ENCODE measurements at regions not wholly inside any gene's neighbourhood (a gene's known extent, or its start where the extent isn't known, plus 50 kb on each side); places are given as distances from the start of the nearest gene placed in this dataset.

DNA sequence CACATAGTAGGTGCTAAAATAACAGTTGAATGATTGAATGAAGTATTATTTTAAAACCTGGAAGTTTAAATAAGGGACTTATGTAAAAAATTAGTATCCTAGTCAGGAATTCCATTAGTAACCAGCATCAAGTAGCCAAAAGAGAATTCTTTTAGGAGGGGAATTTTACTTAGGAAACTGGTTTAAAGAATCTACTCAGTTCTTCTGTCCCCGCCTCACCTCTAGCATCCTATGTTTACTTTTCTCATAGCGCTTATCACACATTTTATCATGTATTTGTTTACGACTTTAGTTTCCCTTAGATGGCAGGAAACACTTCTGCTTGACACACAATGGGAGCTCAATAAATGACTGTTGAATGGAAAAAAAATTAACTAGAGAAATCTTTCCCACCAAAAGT is 229.0 kb downstream of the KLF5 start:
- DNase-seq (ENCODE audit: low read depth): no peak

DNA sequence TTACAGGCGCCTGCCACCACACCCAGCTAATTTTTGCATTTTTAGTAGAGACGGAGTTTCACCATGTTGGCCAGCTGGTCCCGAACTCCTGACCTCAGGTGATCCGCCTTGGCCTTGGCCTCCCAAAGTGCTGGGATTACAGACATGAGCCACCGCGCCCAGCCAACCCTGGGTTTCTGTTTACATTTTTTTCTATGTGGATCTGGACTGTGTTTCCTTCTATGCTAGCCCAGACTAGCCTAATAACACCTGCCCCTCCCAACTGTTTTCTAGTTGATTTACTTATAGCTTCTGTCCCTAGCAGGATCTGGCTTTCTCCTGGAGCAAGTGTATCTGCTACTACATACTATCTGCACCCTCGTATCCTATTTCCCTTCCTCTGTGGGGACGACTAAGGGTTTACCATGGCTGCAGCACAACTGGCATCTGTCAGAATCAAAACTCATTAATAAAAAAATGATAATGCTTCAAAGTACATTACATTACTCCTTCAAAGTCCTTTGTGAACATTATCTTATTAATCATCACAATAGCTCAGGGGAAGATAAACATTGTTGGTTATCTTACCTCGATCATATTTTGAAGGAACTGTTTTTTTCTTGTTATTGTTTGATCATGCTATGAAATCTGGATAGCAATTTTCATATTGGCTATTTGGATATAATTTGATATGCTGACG is 228.3 kb downstream of the KLF5 start:
- DNase-seq (ENCODE audit: low read depth): no peak

DNA sequence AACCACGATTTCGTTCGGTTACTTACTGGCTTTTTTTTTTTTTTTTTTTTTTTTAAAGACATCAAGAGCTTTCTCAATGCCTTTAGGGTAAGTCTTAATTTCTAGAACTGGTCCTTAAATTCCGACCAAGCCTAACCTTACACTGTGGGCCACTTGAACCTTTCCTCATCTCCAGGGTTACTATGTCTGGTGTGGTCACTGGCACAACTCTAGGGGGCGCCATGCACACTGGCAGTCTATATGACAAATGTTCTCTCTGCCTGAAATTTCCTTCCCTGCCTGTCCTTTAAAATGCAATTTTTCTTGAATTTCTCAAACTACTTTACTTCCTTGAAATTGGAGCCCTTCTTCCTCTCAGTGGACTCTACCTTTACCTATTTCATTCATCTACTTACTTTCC is 227.4 kb downstream of the KLF5 start:
- no peak for DNase-seq (ENCODE audit: low read depth)

DNA sequence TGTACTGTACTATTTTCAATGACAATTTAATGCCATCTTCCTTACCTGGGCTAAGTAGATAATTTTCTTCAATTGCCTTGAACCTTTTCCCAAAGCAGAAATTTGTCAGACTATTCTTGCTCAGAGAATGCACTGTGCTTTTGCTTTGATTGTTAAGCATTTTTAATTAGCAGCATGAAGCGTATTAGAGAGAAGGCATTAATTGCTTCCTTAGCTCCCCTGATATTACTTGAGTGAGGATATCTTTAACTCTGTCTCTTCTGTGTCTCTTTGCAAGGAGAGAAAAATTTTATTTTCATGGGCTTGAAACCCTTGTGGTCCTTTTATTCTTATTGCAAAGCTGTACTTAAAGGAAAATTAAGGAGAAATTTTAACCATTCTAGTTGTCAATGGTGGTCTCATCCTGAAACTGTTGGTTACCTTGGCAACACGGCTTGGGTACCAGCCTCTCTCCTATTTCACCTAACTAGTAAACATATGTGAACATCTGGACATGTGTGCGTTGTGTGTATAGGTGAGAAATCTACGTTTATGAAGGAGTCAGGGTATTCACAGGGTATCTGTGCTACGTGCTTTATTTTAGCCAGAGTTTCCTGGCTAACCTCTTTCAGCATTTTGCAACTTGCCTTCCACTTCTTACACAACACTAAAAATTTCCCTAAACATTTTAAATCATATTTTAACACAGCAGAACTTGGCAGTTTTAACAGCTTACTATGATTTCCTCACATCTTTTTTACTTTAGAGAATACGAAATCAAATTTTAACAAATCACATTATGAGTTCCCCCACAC is 225.5 kb downstream of the KLF5 start:
- DNase-seq (ENCODE audit: low read depth): no peak

DNA sequence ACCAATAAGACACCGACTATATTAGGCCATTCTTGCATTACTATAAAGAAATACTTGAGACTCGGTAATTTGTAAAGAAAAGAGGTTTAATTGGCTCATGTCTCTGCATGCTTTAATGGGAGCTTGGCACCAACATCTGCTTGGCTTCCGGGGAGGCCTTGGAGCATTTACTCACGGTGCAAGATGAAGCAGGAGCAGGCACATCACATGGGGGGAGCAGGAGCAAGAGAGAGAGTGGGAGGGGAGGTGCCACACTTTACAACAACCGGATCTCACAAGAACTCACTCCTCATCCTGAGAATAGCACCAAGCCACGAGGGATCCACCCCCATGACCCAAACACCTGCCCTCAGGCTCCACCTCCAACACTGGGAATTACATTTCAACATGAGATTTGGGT is 224.8 kb downstream of the KLF5 start:
- DNase-seq (ENCODE audit: low read depth): no peak

DNA sequence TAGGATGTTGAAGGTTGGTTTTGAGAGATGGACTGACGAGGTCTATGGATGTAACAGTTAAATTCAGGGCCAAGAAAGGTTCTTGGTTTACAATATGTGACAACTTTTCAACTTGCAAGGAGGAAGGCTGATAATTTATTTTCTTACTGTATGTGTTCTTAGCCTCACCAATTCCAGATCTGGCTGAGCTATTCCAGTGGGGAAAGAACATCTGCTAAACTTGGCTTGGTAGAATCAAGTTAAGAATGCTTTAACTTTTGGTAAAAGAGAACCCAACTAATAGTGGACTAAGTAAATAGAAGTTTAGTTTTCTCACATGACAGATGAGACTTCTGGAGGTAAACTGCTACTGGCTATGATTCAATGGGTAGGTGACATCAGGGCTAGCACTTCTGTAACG is 222.9 kb downstream of the KLF5 start:
- no peak for DNase-seq (ENCODE audit: low read depth)

DNA sequence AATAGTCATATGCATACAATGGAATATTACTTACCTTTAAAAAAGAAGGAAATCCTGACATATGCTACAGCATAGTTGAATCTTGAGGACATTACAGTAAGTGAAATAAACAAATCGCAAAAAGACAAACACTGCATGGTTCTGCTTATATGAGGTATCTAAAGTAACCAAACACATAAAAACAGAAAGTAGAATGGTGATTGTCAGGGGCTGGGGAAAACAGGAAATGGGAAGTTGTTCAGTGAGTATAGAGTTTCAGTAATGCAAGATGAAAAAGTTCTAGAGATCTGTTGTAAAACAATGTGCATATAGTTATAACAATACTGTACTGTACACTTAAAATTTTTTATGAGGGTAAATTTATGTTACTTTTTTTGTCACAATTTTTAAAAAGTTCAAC is 219.4 kb downstream of the KLF5 start:
- no peak for DNase-seq (ENCODE audit: low read depth)

DNA sequence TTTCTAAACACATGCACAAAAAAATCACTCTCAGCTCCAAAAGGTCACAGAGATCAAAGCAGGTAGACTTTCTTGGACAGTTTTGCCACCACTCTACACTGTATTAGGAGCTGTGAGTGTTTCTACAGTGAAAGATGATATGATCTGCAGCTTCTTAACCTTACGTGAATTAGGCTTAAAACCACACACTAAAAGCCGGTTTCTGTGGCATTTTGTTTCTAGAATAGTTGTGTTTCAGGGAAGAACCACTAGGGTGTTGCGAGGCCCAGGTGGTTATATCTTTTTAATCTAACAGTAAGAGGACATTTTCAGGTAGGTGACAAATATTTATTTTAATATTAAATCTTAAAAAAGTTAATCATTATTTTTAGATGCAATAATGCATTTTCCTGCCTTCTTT is 216.4 kb downstream of the KLF5 start:
- DNase-seq (ENCODE audit: low read depth): no peak

DNA sequence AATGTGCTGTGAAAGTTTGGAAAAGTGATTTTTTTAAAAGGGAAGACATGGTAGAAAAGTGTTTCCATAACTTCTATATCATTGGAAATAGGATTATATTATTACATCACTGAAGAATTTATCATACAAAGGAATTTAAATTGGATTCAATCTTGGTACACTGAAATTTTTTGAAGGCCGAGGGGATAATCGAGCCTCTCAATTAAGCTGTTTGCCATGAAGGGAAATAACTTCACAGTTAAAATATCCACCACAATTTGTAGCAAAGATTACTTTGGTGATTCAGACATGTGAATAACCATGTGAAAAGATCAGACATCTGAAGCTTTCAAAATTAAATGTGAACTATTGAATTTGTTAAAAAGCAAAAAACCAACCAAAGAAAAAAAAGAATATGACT is 215.3 kb downstream of the KLF5 start:
- no peak for DNase-seq (ENCODE audit: low read depth)

DNA sequence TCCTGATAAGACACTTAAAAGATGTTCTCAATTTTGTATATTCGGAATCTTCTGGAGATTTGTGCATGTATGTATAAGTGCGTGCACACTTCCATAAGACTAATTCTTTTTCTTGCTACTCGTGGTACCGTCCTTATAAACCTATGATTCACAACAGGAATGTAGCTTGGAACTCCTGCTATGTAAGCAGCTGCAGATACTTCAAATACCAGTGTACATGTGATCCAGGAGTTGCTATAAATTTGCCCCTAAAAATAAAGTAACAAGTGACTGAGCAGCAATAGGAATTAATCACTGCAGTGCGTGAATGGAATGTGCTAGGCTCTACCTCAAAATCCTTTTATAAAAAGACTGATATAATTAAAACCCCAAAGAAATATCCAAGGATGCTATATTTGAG is 214.9 kb downstream of the KLF5 start:
- DNase-seq (ENCODE audit: low read depth): peak; percentile 31

DNA sequence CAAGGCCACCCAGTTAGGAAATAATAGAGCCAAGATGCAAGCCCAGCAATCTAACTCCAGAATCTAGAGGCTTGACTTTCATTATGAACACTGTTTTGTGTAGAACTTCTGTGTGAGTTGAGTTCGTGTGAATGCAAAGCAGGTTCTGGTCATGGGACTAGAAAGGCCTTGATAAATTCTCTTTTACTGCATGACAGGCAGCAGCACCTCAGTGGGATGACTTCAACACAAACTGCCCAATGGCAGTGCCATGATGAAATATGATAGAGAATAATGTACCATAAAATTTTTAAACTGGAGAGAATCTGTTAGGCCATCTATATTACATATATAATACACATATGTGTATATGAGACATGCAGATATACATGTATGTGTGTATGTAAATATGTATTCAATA is 214.5 kb downstream of the KLF5 start:
- no peak for DNase-seq (ENCODE audit: low read depth)

DNA sequence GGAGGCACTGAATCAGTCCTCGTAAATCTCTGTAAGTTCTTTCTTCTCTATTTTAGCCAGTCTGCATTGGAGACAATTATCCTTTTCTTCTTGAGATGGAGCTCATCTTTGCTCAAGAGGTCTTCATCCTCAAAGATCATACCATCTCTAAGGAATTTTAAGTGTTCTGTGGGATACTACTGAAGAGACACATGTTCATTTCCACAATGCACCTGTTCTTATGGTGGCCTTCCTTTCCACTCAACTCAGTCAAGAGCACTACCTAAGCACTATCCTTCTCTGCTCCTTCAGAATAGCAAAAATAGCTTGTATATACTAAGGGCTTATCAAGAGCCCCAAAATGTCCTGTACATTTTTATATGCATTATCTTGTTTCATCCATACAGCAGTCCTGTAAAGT is 214.0 kb downstream of the KLF5 start:
- no peak for DNase-seq (ENCODE audit: low read depth)

DNA sequence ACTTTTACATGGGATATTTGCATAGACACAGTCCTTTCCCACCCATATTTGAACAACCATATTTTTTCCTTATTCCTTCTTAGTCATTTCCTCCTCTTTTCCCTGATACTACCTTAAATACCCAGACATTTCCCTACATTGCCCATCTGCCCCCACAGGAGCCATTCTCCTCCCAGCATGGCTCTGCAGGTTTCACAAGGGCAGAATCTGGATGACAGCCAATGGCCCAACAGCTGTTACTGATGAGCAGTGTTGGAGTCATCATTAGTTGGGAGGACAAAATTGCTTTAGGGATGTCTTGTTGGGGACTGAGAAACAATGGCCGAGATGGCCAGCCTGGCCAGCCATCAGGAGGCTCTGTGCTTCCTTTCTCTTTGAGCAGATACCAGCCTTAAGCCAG is 209.5 kb downstream of the KLF5 start:
- peak; percentile 48 for DNase-seq (ENCODE audit: low read depth)

DNA sequence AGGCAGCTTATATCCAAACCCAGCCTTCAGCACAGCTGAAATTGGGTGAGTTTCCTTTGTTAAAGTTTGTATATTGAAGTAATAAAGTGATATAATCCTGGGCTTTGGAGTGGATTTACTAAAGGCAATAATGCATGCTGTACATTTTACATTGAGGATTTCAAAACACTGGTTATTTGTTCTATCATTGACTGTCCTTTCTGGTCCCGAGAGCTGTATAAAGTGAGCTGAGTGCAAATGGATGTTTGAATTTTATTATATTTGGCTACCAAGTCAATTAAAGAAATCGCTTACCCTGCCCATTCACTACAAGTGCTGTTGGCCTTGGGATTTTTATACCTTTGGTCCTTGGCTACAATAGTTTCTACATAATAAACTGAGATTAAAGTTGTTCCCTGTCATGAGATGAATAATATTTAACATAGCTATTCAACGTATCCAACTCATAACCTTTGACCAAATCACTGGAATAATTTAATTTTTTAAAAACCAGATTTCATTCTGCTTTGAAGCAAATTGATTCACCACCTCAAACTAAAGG is 207.9 kb downstream of the KLF5 start:
- no peak for DNase-seq (ENCODE audit: low read depth)

DNA sequence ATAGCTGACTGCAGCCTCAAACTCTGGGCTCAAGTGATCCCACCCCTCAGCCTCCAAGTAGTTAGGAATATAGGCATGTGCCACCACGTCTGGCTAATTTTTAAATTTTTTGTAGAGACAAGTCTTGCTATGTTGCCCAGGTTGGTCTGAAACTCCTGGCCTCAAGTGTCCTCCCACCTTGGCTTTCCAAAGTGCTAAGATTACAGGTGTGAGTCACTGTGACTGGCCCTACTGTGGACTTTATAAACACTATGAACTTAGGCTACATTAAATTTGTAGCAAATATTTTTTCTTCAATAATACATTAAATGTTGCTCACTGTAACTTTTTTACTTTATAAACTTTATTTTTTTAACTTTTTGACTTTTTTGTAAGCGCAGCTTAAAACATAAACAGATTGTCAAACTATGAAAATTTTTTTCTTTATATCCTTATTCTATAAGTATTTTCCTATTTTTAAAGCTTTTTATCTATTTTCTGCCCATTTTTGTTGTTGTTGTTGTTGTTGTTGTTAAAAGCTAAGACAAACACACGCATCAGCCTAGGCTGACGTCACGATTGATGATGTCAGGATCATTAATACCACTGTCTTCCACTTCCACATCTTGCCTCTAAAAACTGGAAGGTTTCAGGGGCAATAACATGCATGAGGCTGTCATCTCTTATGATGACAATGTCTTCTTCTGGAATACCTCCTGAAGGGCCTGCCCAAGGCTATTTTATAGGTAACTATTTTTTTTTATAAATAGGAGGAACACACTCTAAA is 204.2 kb downstream of the KLF5 start:
- no peak for DNase-seq (ENCODE audit: low read depth)

DNA sequence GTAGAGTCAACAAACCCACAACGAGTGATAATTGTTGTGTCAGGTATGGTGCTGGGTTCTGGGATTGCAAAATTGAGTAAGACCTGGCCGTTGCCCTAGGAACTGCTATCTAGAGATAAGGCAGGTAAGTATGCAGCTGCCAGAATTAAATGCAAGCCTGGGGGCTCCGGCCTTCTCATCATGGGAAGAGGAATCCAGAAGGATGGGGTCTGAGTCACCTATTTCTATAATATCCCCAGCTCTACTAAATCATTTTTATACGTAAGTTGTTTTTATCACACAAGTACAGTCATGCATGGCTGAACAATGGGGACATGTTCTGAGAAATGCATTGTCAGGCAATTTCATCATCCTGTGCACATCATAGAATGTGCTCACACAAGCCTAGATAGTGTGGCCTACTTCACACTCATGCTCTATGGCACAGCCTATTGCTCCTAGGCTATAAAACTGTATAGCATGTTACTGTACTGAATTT is 203.0 kb downstream of the KLF5 start:
- no peak for DNase-seq (ENCODE audit: low read depth)

DNA sequence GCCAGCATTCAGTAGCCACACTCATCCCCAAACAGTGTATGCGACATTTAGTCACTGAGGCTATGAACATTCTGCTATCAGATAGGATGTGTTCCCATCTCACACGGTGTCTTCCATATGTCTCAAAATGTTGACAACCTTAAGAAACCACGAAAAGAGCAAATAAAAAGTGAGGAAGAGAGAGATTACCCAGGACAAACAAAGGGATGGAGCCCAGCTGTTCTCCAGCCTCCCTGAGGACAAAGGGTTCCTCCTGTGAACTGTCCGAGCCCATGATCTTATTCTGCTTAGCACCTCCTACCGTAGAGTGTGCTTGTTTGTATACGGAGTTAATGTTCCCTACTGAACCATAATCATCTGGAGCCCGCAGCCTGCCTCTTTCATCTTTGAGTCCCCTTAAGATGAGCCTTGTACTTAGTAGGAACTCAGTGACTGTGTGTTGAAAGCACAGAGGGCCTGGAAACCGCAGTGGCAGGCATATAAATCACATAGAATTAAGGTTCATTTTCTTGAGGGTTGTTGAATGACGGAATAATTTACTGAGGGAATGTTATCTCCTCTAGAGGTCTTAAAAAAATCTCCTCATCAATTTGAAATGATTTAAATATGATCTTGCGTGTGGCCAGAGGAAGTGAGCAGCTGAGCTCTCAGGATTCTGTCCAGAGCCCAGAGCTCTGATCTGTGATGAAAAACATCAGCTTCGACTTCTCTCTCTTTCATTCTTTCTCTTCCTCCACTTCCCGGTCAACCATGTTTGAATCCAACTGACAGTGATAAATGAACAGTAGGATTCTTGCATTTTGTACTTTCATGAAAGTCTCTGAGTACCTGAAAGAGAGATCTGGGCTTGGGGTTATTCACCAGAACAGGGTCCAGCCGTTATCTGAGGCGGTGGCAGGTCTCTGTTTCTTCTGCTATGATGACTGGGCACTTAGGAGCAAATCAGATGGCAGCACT is 200.5 kb downstream of the KLF5 start:
- DNase-seq (ENCODE audit: low read depth): no peak

DNA sequence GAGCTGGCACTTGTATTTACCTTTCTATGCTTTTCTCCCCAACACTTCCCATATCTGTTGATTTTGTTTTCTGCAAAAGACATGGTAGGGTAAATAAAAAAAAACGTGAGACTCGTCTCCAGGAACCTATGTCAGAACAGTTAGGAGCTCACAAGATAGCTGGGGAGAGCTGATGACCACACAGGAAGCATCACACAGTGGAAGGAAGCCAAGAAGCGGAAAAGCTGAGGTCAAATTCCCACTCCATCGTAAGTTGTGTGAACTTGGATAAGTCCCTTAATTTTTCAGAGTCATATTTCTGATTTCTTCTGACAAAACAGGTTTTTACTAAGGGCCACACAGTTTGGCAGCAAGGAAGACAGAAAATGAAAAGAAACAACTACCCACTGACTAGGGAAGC is 199.6 kb downstream of the KLF5 start:
- no peak for DNase-seq (ENCODE audit: low read depth)

DNA sequence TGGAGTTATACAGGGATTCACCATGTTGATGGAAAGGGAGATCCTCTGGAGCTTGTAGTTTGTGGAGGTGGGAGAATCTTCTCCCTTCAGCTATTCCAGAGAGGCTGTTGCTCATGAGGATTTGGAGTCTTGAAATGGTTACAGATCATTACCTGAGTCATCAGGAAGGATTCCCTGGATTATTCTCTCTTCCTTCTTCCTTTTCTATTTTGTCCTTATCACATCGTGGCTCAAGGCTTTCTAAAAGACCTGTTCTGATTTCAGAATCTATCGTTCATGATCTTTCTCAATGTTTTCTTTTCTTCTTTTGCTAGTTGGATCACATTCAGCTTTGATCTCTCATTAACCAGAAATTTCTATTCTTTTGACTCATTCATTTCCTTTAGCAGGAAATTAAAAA is 196.0 kb downstream of the KLF5 start:
- no peak for DNase-seq (ENCODE audit: low read depth)

DNA sequence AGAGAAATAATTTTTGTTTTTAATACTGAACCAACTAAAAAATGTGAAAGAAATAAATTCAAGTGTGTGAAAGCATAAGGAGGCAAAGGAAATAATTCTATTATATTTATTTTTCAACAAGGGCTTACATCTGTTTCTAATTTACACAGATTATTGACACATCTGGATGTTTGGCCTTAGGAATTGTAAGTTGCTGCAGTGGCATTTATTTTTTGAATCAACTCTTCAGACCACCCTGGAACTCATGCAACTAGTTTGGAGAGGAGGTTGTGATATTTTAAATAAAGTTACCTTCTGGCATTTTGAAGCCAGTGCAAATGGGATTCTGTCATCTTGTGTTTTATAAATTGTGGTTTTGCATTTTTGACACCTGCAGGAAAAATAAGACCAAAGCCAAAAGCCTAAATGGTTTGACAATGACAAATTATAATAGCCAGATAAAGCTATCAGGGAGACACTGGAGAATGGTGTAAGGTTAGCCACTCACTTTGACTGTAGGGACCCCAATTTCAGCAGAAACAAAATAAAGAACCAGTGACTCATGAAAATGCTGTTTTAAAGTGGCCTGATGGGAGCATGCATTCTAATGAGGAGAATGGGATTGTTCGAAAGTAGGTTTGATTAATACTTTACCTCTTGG is 192.9 kb downstream of the KLF5 start:
- peak; percentile 6 for DNase-seq (ENCODE audit: low read depth)

DNA sequence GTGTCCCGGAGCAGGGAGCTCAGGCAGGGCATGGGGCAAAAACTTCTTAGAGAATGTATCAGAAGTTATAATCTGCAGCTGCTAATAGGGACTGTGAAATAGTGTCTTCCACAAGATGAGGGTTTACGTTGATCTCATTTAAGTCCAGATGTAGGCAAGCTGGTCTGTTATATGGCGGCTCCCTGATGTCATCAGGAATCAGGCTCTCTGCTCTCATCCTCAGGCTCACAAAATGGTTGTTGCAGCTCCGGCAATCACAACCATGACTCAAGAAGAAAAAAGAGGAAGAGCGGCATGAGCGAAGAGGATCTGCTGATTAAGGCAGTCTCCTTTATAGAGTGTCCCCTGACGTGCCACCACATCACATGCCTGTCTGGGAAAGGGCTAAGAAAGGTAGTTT is 191.3 kb downstream of the KLF5 start:
- DNase-seq (ENCODE audit: low read depth): no peak
